HG02840 (cell line): ENCODE measurements at regions not wholly inside any gene's neighbourhood (a gene's known extent, or its start where the extent isn't known, plus 50 kb on each side); places are given as distances from the start of the nearest gene placed in this dataset.

ENCODE experiments used
- ATAC-seq: cut with Tn5 transposase; IDR thresholded peaks from one replicate; pipeline ENCODE4 v1.9.1; 2021; ENCODE audit warnings: mild to moderate bottlenecking, moderate library complexity, moderate number of reproducible peaks; ENCODE audit not compliant: unreplicated experiment, low FRiP score

DNA sequence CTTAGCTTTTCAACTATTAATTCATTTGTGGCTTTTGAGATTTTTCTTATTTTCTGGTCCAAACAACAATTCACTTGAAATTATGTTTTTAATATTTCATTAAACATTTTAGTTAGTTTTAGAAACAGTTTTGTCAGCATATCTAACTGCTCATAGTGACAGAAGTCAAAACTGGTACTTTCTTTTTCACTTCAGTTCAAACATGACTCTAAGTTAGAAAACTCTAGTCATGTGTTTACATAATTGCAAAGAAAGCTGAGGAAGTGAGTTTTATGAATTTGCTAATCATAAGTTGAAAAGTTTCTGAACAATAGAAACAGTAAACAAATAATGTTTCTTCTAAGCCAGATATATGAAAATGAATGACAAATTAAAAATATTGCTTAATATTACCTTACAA is 1931.0 kb downstream of the EFNA5 start:
- ATAC-seq, result no peak

GRCh38 chr5:105735704-105736103 is 1935.0 kb downstream of the EFNA5 start:
- no peak for ATAC-seq

DNA sequence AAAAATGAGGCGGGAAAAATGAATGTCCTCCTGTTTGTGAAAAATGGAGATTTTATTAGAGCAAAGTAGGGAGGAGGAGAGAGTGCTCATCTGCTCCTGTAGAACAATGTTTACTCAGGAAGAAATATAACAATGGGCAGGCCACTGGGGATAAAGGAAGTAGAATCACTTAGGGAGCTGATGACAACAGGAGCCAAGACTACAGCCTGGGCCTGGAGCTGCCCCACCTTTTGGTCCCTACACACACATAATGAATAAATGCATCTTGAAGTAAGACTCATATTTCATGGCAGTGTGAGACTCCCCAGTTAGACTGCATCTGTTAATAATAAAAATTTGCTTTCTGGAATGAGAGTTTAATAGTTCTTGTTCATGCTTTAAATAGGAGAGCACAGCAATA is 1939.8 kb downstream of the EFNA5 start:
- no peak for ATAC-seq

GRCh38 chr5:105726093-105726492 is 1944.6 kb downstream of the EFNA5 start:
- ATAC-seq, result no peak

DNA sequence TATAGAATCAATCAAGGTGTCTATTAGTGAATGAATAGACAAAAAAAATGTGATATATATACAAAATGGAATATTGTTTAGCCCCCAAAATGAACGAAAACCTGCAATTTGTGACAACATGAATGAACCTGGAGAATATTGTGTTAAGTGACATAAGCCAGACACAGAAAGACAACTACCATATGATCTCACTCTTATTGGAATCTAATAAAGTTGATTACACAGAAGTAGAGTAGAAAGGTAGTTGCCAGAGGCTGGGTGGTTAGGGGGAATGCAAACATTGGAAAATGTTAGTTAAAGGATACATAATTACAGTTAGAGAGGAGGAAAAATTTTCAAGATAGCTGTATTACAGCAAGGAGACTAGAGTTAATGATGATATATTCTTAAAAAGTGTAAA is 1962.3 kb downstream of the EFNA5 start:
- no peak for ATAC-seq

DNA sequence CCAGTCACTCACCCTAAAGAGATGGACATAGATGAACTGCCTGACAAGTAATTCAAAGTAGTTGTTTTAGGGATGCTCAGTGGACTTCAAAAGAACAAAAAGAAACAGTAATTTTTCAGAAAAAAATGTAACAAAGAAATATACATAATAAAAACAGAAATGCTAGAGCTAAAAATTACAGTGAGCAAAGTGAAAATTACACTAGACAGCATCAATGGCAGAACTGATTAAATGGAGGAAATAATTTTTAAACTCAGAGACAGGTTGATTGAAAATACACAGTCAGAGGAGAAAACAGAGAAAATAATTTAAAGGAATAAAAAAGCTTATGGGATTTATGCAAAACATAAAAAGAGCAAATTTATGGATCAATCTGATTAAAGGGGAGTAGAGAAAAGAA is 1968.4 kb downstream of the EFNA5 start:
- no peak for ATAC-seq

GRCh38 chr5:105696440-105696839 is 1974.3 kb downstream of the EFNA5 start:
- ATAC-seq, result no peak

- no peak for ATAC-seq
These were observed 1974.8 kb downstream of the EFNA5 start for GRCh38 chr5:105695941-105696340.

DNA sequence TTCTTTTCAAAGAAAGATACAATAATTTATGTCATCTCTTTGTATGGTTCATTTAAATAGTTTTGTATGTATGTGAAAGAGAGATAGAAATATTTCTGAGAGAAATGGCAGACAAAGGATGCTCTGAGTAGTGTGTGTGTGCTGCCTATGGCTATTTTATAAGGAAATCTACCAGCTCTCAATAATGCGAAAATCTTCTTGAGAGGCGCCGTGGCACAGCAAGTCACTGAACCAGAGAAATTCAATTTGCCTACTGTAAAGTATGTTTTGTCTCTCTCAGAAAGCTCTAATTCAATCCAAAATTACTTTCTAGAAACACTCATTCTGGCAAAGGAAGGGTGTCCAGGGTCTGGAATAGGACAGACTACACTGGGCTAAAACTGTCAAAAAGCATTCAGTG is 1981.1 kb downstream of the EFNA5 start:
- ATAC-seq, result no peak

GRCh38 chr5:105688227-105688792 is 1982.4 kb downstream of the EFNA5 start:
- no peak for ATAC-seq

- no peak for ATAC-seq
These were observed 1983.2 kb downstream of the EFNA5 start for GRCh38 chr5:105687493-105687892.

- no peak for ATAC-seq
These were observed 1984.9 kb downstream of the EFNA5 start for GRCh38 chr5:105685884-105686283.

DNA sequence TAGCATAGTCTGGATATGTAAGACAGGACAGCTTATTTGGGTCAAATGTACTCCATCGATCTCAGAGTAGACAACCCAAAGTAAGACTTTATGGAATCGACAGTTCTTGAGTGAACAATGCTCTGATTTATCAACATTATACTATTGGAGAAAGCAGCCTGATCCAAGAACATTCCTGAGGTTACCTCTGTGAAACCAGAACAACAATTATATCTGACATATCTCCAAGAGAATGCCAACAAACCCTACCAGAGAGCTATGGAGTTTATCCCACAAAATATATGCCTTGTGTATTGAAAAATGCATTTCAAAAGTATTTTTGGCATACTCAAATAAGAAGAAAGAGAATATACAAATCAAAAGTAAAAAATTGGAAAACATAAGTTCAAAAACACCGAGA is 1985.9 kb downstream of the EFNA5 start:
- no peak for ATAC-seq

- no peak for ATAC-seq
These were observed 1989.8 kb downstream of the EFNA5 start for GRCh38 chr5:105680858-105681475.

DNA sequence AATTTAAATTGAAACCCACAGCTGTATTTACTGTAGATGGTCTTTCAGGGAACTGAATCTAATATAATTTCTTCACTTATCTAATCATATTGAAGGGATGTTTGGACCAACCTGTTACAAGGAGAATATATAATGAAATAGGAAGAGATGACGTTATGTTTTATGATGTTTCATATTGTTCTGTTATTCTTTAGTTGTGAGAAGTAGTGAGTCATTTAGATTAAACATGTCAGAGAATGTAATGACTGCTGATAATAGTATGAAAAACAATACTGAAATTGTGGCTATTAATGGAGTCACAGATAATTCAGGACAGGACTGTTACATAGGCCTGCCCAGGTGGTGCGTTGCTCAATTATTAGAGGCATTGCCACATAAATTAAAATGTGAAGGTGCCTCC is 1993.4 kb downstream of the EFNA5 start:
- no peak for ATAC-seq

- no peak for ATAC-seq
These were observed 2000.1 kb downstream of the EFNA5 start for GRCh38 chr5:105670596-105670995.

DNA sequence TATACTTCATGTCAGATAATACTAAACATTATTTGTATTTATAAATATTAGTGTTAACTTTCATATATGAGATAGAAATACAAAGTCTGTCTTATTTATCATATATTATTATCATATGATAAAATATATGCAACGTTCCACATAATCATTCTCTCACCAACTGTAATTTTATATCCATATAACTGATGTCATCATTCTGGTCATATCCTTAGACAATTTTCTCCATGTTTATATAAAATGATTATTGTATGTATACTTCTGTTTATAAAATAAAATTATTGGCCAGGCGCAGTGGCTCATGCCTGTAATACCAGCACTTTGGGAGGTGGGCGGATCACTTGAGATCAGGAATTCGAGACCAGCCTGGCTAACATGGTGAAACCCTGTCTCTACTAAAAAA is 2007.1 kb downstream of the EFNA5 start:
- no peak for ATAC-seq

- no peak for ATAC-seq
These were observed 2011.3 kb downstream of the EFNA5 start for GRCh38 chr5:105659396-105659795.

DNA sequence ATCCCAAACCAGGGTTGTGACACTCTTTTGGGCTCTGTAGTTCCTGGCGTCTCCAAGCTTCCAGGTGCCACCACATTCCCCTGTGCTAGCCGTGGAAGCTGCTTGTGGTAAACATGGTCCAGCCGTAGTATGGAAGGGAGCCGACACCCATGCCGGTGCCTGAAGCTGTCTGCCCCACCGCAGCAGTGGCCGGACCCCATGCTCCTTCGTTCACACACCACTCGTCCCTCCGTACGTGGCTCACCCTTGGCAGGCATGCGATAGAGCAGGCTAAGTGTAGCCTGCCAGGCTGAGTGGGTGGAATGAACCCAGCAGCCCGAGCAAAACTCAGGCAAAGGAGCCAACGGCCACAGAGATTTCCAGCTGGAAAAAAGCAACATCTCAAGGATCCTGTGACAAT is 2030.4 kb downstream of the EFNA5 start:
- ATAC-seq, result no peak

- no peak for ATAC-seq
These were observed 2031.2 kb downstream of the EFNA5 start for GRCh38 chr5:105639511-105639910.

- no peak for ATAC-seq
These were observed 2031.7 kb downstream of the EFNA5 start for GRCh38 chr5:105639068-105639467.

DNA sequence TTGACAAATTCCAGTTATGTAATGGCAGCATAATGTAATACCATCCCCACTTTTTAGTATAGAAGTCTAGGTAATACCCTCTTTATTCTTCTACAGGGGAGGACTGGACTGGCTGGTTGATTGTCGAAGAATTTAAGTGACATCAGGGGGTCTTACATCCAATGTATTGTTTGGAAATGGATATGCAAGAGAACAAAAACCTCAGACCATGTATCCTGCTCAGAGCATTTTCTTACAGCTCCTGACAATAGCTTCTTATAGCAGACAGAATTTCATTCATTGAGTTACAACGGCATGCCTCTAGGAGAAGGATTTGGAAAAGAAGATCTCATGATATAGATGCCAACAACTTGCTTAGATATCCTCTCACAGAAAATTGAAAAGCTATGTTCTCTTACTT is 2032.3 kb downstream of the EFNA5 start:
- ATAC-seq, result no peak

DNA sequence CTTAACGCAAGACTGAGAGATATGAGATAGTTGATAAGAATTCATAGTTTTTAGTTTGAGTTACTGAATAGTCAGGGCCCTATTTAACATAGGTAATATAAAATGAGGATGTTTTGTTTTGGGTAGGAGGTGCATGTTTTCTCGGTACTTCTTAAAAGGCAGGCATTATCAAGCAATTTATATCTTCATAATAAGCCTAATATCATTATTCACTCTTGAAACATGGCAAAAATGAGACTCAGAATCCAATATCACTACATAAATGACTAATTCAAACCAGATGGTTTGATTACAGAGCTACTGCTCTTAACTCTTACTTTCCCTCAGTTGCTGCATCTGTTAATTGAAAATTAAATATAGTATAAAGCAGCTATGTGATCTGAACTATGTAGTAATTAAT is 2038.7 kb downstream of the EFNA5 start:
- ATAC-seq, result no peak
